Adrenal gland (tissue), 9 donors: ENCODE measurements at regions not wholly inside any gene's neighbourhood (a gene's known extent, or its start where the extent isn't known, plus 50 kb on each side); places are given as distances from the start of the nearest gene placed in this dataset.

Experiments used
- DNase-seq, 7 donors: peaks; one replicate each; pipeline ENCODE4 v3.0.0-alpha.2; 2019 to 2020
- H3K27ac ChIP-seq, 5 donors: fragments of 200-600 bp; sonication (generic) in 4 of 5; 1 replicate in 3 of 5; 2 replicates in 2 of 5; pipeline versions ENCODE4 v1.5.1 to v1.8.0; 2016 to 2020; ENCODE audit warnings: mild to moderate bottlenecking in 1 of 5
- H3K27me3 ChIP-seq: fragments of 200-600 bp; 2 replicates; pipeline ENCODE4 v1.8.0; 2021
- H3K36me3 ChIP-seq, 2 donors: fragments of 200-600 bp; replicated peaks in 1 of 2; 1 replicate in 1 of 2; 2 replicates in 1 of 2; pipeline versions ENCODE4 v1.5.1 to v1.8.0; 2018 to 2022
- H3K4me1 ChIP-seq, 2 donors: fragments of 200-600 bp; replicated peaks in 1 of 2; 1 replicate in 1 of 2; 2 replicates in 1 of 2; pipeline versions ENCODE4 v1.5.1 to v1.8.0; 2018 to 2021
- H3K4me3 ChIP-seq, 4 donors: fragments of 200-600 bp; sonication (generic) in 3 of 4; one replicate each; pipeline ENCODE4 v1.5.1; 2016 to 2018
- H3K9me3 ChIP-seq, 3 donors: fragments of 200-600 bp; sonication (generic) in 1 of 3; replicated peaks in 1 of 3; 1 replicate in 2 of 3; 2 replicates in 1 of 3; pipeline versions ENCODE4 v1.5.1 to v1.8.0; 2016 to 2021
- POLR2A ChIP-seq, 2 donors: fragments of 450-650 bp; IDR thresholded peaks; one replicate each; pipeline ENCODE4 v1.6.1; 2017; ENCODE audit warnings: antibody characterized with exemption in 2 of 2, mild to moderate bottlenecking in 2 of 2, moderate library complexity in 1 of 2
- WGBS, 4 donors: extraction: QIAGEN DNeasy Blood & Tissue Kit in 2 of 4; methylation state at CpG; one replicate each; pipeline versions ENCODE4 v1.1.5 to v1.1.7; 2013 to 2017; 5-methylcytosine and 5-hydroxymethylcytosine counted together
- intact Hi-C, 2 donors: fragments of 100-400 bp; cut with DNase I; formaldehyde crosslinking; loops; one replicate each; pipeline versions ENCODE4 v1.14.1 to v1.15.0; 2022 to 2023
- TF ChIP-seq, protein P1 (sequence below), 6 experiments: fragments of 450-650 bp in 4 of 6; fragments of 200-600 bp in 2 of 6; sonication (generic) in 1 of 6; IDR thresholded peaks; 1 replicate in 5 of 6; 2 replicates in 1 of 6; pipeline versions ENCODE4 v1.5.1 to v1.8.0; 2016 to 2021; ENCODE audit warnings: antibody characterized with exemption in 6 of 6, mild to moderate bottlenecking in 2 of 6, moderate library complexity in 1 of 6
- donor health status: healthy with polysubstance abuse.
- donor health status: Bipolar disorder and iron deficiency.
- donor health status: DM: yes; HTN: yes; CAD: no.
- donor health status: DM: no; HTN: no; CAD: no.
- donor health status: DM: no; HTN: no; CAD: no.

DNA sequence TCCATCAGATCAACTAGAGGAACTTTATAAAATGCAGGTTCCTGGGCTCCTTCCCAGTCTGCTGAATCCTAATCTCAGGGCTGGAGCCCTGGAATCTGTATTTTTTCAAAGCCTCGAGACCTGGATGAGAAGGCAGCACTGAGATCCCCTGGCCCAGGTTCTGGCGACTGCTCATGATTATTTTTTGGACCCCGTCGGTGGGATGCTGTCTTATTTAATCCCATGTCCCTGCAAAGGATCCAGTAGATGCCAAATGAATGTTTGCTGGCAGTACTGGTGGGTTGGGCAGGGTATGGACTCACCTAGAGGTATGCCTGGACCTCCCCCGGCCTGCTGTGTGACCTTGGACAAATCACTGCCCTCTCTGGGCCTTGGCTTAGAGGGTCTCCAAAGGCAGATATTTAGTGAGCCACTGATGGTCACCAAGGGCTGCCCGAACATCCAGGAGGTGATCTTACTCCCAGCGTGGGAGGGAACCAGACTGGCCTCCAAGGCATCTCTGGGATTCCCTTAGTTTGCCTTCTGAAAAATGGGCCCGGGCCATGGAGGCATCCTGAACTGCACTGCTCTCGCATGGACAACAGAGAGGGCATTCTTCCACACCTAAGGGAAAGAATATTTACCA is 91.6 kb upstream of the RUNX3 start:
- Histone ChIP-seq H3K4me3 (no peak overlapping the region), H3K27ac (peak overlapping the region in 1 of 5 donors; percentile 40), H3K27me3 (no peaks in the 10 kb centered on the region), H3K9me3 (no peaks in the 10 kb centered on the region), H3K4me1 (no peaks in the 10 kb centered on the region), H3K36me3 (no peaks in the 10 kb centered on the region)
- DNase-seq: no peak
- intact Hi-C loops: no loop called here
- WGBS, 4 donors: 75 to 82% (median 77%) methylated on average over 7 to 9 of the region's 9 CpGs
- TF ChIP-seq, protein P1, sequence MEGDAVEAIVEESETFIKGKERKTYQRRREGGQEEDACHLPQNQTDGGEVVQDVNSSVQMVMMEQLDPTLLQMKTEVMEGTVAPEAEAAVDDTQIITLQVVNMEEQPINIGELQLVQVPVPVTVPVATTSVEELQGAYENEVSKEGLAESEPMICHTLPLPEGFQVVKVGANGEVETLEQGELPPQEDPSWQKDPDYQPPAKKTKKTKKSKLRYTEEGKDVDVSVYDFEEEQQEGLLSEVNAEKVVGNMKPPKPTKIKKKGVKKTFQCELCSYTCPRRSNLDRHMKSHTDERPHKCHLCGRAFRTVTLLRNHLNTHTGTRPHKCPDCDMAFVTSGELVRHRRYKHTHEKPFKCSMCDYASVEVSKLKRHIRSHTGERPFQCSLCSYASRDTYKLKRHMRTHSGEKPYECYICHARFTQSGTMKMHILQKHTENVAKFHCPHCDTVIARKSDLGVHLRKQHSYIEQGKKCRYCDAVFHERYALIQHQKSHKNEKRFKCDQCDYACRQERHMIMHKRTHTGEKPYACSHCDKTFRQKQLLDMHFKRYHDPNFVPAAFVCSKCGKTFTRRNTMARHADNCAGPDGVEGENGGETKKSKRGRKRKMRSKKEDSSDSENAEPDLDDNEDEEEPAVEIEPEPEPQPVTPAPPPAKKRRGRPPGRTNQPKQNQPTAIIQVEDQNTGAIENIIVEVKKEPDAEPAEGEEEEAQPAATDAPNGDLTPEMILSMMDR (IDR thresholded peaks at IDR 0.05): no peak
- no peak for TF ChIP-seq POLR2A (IDR thresholded peaks at IDR 0.05)

- DNase-seq: no peak
- Histone ChIP-seq H3K27me3 (no peaks in the 10 kb centered on the region), H3K36me3 (no peaks in the 10 kb centered on the region), H3K27ac (no peak overlapping the region), H3K9me3 (no peaks in the 10 kb centered on the region), H3K4me3 (no peak overlapping the region), H3K4me1 (no peaks in the 10 kb centered on the region)
- intact Hi-C loops: no loop called here
- TF ChIP-seq, protein P1 (IDR thresholded peaks at IDR 0.05): no peak
- no peak for TF ChIP-seq POLR2A (IDR thresholded peaks at IDR 0.05)
- 67 to 87% (median 76%) methylated on average over 8 to 22 of the region's 22 CpGs for WGBS, 4 donors
Observed at GRCh38 chr1:25020851-25021590, 90.9 kb upstream of the RUNX3 start.

GRCh38 chr1:25020173-25020845 is 90.2 kb upstream of the RUNX3 start:
- H3K36me3 ChIP-seq: no peaks in the 10 kb centered on the region
- no peaks in the 10 kb centered on the region for H3K27me3 ChIP-seq
- intact Hi-C loops: no loop called here
- no peak for DNase-seq
- H3K4me3 ChIP-seq: no peak overlapping the region
- no peaks in the 10 kb centered on the region for H3K9me3 ChIP-seq
- H3K27ac ChIP-seq: no peak overlapping the region
- no peaks in the 10 kb centered on the region for H3K4me1 ChIP-seq
- TF ChIP-seq POLR2A (IDR thresholded peaks at IDR 0.05): no peak
- TF ChIP-seq, protein P1 (IDR thresholded peaks at IDR 0.05): no peak
- 69 to 74% (median 72%) methylated on average over 14 to 15 of the region's 15 CpGs for WGBS, 4 donors

DNA sequence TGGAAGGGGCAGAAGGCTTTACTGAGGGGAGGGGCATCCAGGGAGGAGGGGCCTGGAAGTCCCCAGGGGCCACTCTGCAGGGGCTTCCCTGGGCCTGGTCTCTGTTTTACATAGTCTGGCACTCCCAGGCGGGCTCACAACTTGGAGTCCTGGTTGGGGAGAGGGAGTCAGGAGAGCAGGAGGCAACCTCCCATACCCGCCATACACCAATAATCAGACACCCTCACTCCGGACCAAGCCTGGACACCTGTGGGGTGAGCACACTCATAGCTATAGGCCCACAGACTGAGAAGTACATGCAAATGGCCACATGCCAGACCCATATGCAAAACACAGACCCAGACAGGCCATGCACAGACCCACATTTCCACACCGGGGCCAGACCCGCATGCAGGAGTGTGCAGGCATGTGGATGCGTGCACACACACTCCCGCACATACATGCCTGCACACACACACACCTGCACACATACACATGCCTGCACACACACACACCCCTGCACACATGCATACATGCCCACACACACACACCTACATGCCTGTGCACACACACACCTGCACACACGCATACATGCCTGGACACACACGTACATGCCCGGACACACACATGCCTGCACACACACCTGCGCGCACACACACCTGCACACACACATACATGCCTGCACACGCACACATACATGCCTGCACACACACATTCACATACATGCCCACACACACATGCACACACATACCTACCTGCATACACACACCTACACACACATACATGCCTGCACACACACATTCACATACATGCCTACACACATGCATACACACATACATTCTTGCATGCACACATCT is 89.5 kb upstream of the RUNX3 start:
- H3K9me3 ChIP-seq: no peaks in the 10 kb centered on the region
- intact Hi-C loops: no loop called here
- H3K4me3 ChIP-seq: no peak overlapping the region
- no peak for TF ChIP-seq POLR2A (IDR thresholded peaks at IDR 0.05)
- TF ChIP-seq, protein P1 (IDR thresholded peaks at IDR 0.05): no peak
- DNase-seq: no peak
- no peaks in the 10 kb centered on the region for H3K36me3 ChIP-seq
- no peaks in the 10 kb centered on the region for H3K4me1 ChIP-seq
- WGBS, 4 donors: 83 to 88% (median 86%) methylated on average over 10 to 13 of the region's 13 CpGs
- no peak overlapping the region for H3K27ac ChIP-seq
- no peaks in the 10 kb centered on the region for H3K27me3 ChIP-seq
